ENCODE measurements at regions not wholly inside any gene's neighbourhood (a gene's known extent, or its start where the extent isn't known, plus 50 kb on each side); places are given as distances from the start of the nearest gene placed in this dataset.
"Not testable (repeated sequence)": the region's sequence is repeated elsewhere in the genome, so short reads cannot be mapped to it uniquely, and the experiment has no call there.

DNA sequence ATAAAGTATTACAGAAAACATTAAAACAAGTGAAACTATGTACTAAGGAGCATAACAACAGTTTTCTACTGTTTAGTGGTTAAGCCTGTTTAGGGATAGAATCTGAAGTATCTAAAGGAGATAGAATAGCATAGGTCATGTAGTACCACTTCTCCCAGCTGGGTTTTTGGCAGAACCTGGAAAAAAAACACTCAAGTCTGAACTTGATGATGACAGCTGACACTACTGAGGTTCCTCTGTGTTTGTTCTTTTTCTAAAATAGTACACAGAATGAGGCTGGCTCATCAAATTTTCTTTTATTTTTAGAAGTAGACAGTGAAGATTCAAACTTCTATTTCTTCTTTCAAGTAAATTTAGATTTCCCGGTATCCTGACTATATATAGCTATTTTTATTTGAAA is 203.8 kb upstream of the ACO1 start:
- Mint-ChIP-seq H3K36me3 (ENCODE audit: unreplicated experiment) (no peaks in the 10 kb centered on the region), H3K4me3 (ENCODE audit: unreplicated experiment) (no peak overlapping the region), H3K27me3 (ENCODE audit: unreplicated experiment) (no peaks in the 10 kb centered on the region), H3K27ac (ENCODE audit: unreplicated experiment) (no peak overlapping the region), H3K4me1 (ENCODE audit: low read depth, unreplicated experiment) (no peaks in the 10 kb centered on the region), H3K9me3 (ENCODE audit: unreplicated experiment) (peaks cover 3% of the 10 kb centered on the region)
- TF ChIP-seq, protein P1, sequence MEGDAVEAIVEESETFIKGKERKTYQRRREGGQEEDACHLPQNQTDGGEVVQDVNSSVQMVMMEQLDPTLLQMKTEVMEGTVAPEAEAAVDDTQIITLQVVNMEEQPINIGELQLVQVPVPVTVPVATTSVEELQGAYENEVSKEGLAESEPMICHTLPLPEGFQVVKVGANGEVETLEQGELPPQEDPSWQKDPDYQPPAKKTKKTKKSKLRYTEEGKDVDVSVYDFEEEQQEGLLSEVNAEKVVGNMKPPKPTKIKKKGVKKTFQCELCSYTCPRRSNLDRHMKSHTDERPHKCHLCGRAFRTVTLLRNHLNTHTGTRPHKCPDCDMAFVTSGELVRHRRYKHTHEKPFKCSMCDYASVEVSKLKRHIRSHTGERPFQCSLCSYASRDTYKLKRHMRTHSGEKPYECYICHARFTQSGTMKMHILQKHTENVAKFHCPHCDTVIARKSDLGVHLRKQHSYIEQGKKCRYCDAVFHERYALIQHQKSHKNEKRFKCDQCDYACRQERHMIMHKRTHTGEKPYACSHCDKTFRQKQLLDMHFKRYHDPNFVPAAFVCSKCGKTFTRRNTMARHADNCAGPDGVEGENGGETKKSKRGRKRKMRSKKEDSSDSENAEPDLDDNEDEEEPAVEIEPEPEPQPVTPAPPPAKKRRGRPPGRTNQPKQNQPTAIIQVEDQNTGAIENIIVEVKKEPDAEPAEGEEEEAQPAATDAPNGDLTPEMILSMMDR (IDR thresholded peaks at IDR 0.05; ENCODE audit: partially characterized antibody, unreplicated experiment) = no peak
- no peak for DNase-seq

DNA sequence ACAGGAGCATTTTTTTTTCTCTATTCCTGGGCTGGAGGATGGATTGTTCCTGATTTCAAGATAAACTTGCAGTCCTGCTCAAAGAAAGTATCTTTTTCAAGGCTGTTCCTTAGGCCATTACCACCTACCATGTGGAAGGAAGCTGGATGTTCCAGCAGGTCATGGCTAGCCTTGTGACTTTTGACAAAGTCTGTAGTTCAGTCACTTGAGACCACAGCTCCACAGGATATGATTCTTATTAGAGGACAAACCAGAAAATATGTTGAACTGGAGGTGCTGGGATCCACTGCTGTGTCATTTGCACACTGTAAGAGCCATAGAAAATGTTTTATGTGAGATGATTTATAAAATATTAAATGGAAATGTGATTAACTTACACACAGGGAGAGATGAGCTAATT is 184.2 kb upstream of the ACO1 start:
- Mint-ChIP-seq H3K9me3 (ENCODE audit: unreplicated experiment) (no peaks in the 10 kb centered on the region), H3K27ac (ENCODE audit: unreplicated experiment) (no peak overlapping the region), H3K4me1 (ENCODE audit: low read depth, unreplicated experiment) (no peaks in the 10 kb centered on the region), H3K27me3 (ENCODE audit: unreplicated experiment) (peaks cover 7% of the 10 kb centered on the region), H3K36me3 (ENCODE audit: unreplicated experiment) (no peaks in the 10 kb centered on the region), H3K4me3 (ENCODE audit: unreplicated experiment) (no peak overlapping the region)
- TF ChIP-seq, protein P1 (IDR thresholded peaks at IDR 0.05; ENCODE audit: partially characterized antibody, unreplicated experiment) = no peak
- DNase-seq = no peak

DNA sequence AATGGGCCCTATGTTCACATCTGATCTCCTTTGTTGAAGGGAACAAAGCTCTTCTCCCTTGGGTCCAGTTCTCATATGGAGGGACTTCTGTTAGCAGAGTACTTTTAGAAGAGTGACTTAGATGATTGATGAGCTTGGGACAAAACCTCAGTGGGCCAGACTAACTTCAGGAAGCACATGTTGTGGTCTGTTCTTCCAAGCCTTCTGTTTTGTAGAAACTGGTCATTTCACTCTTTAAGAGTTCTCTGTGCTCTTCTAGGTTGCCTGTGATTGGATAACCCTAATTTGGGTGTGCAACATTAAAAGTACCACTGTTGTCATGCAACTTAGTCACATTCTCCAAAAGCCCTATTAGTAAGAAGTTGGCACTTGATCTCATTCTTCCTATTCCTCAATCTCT is 183.5 kb upstream of the ACO1 start:
- Mint-ChIP-seq H3K4me1 (ENCODE audit: low read depth, unreplicated experiment) (no peaks in the 10 kb centered on the region), H3K4me3 (ENCODE audit: unreplicated experiment) (no peak overlapping the region), H3K27me3 (ENCODE audit: unreplicated experiment) (peaks cover 7% of the 10 kb centered on the region), H3K27ac (ENCODE audit: unreplicated experiment) (no peak overlapping the region), H3K36me3 (ENCODE audit: unreplicated experiment) (no peaks in the 10 kb centered on the region), H3K9me3 (ENCODE audit: unreplicated experiment) (no peaks in the 10 kb centered on the region)
- DNase-seq = no peak
- TF ChIP-seq, protein P1 (IDR thresholded peaks at IDR 0.05; ENCODE audit: partially characterized antibody, unreplicated experiment) = no peak

DNA sequence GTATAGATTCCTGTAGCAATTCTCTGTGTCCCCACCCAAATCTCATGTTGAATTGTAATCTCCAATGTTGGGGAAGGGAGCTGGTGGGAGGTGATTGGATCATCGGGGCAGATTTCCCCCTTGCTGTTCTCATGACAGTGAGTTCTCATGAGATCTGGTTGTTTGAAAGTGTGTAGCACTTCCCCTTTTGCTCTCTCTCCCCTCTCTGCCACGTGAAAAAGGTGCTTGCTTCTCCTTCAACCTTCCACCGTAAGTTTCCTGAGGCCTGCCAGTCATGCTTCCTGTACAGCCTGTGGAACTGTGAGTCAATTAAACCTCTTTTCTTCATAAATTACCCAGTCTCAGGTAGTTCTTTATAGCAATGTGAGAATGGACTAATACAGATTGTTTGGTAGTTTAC is 175.3 kb upstream of the ACO1 start:
- H3K4me1 Mint-ChIP-seq (ENCODE audit: low read depth, unreplicated experiment); H3K9me3 Mint-ChIP-seq (ENCODE audit: unreplicated experiment); DNase-seq; H3K27me3 Mint-ChIP-seq (ENCODE audit: unreplicated experiment); H3K36me3 Mint-ChIP-seq (ENCODE audit: unreplicated experiment); H3K27ac Mint-ChIP-seq (ENCODE audit: unreplicated experiment); H3K4me3 Mint-ChIP-seq (ENCODE audit: unreplicated experiment): not testable (repeated sequence)

DNA sequence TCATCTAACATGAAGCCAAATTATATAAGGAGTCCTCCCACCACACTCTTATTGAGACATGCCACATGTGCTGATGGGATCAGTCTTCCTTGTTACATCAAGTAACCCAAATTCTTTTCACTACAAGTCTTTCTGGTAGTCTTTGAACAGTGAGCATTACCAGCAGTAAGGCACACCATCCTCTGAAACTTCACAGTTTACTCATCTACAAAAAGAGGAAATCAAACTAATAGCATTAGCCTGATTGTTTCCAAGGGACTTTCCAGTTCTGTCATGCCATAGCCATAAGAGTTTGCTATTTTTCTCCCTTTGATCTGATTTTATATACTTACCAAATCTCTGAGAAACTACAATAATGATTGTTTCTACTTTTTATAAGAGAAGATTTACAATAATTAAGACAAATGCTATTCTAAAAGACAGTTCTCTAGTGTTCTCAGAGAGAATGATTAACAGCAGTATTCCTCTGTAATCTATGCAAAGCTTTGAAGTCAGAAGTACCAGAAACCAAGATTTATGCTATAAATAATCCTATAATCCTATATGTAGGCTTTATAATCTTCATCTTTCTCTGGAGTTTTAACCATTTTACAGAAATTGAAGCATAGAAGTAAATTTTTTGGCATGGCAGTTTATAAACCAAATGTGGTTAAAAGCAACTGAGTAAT is 166.2 kb upstream of the ACO1 start:
- H3K9me3 Mint-ChIP-seq (ENCODE audit: unreplicated experiment) = peaks cover 4% of the 10 kb centered on the region
- TF ChIP-seq, protein P1 (IDR thresholded peaks at IDR 0.05; ENCODE audit: partially characterized antibody, unreplicated experiment) = no peak
- no peak for DNase-seq
- H3K36me3 Mint-ChIP-seq (ENCODE audit: unreplicated experiment) = peaks cover 5% of the 10 kb centered on the region
- peaks cover 8% of the 10 kb centered on the region for H3K4me1 Mint-ChIP-seq (ENCODE audit: low read depth, unreplicated experiment)
- H3K4me3 Mint-ChIP-seq (ENCODE audit: unreplicated experiment) = no peak overlapping the region
- H3K27me3 Mint-ChIP-seq (ENCODE audit: unreplicated experiment) = peaks cover 1% of the 10 kb centered on the region
- no peak overlapping the region for H3K27ac Mint-ChIP-seq (ENCODE audit: unreplicated experiment)
